K562 (cell line): ENCODE measurements at regions not wholly inside any gene's neighbourhood (a gene's known extent, or its start where the extent isn't known, plus 50 kb on each side); places are given as distances from the start of the nearest gene placed in this dataset.
A peak's percentile ranks its signal among the peaks of the same experiment; 100 is the strongest.

Experiments
- ATAC-seq: fragments of 200-7000 bp; cut with Tn5 transposase; 3 replicates; pipeline ENCODE4 v1.9.1; 2020; ENCODE audit warnings: moderate library complexity
- BruUV-seq: library from RNA; stranded (reverse); fragments of 400-500 nt; replicated peaks from 2 replicates; lab custom pipeline; 2021; lab: Mats Ljungman, UMichigan
- CTCF ChIA-PET: fragments of 300-600 bp; formaldehyde crosslinking; extraction: SDS; loops from one replicate; lab custom pipeline; 2021; ENCODE audit warnings: low intra/inter-chr PET ratio; lab: Yijun Ruan, JAX
- POLR2A ChIA-PET: fragments of 300-600, 350-650 bp; sonication (Branson Sonifier 250); formaldehyde crosslinking; extraction: SDS; loops from one replicate; lab custom pipeline; 2021; ENCODE audit warnings: antibody characterized with exemption, inconsistent platforms; lab: Yijun Ruan, JAX
- DNase-seq, 4 experiments: peaks; one replicate each; pipeline versions ENCODE4 v3.0.0 to v3.0.0-alpha.2; 2011 to 2018; ENCODE audit warnings: low spot score in 3 of 4, mixed read lengths in 3 of 4; ENCODE audit errors: extremely low read depth in 1 of 4
- FAIRE-seq: peaks from 2 replicates; lab custom pipeline; 2011; peaks lifted over from hg19 to GRCh38; lab: Jason Lieb, UNC
- H2AFZ ChIP-seq: 2 replicates; pipeline ENCODE4 v1.6.0; 2011; ENCODE audit warnings: low read depth, low read length, control low read depth, inconsistent platforms
- H3K27ac ChIP-seq: fragments of 200-600 bp; 3 replicates; pipeline ENCODE4 v1.8.0; 2011; ENCODE audit warnings: low read depth, mild to moderate bottlenecking, control low read depth, inconsistent platforms, low read length, moderate library complexity, mixed read lengths; ENCODE audit errors: extremely low read depth
- H3K27me3 ChIP-seq, 2 experiments: fragments of 300-600 bp in 1 of 2; 2 replicates in 1 of 2; 3 replicates in 1 of 2; pipeline versions ENCODE4 v1.6.0 to v1.8.0; 2011; ENCODE audit warnings: inconsistent platforms in 2 of 2, low read length in 2 of 2, mild to moderate bottlenecking in 1 of 2, mixed read lengths in 1 of 2, moderate library complexity in 1 of 2; ENCODE audit not compliant: control insufficient read depth in 2 of 2, insufficient read depth in 2 of 2
- H3K36me3 ChIP-seq: fragments of 300-600 bp; 3 replicates; pipeline ENCODE4 v1.8.0; 2011; ENCODE audit warnings: mild to moderate bottlenecking, low read length, inconsistent platforms; ENCODE audit not compliant: control insufficient read depth, insufficient read depth
- H3K4me1 ChIP-seq, 2 experiments: fragments of 200-600 bp in 1 of 2; replicated peaks in 1 of 2; 2 replicates in 1 of 2; 3 replicates in 1 of 2; pipeline versions ENCODE4 v1.5.1 to v1.8.0; 2011; ENCODE audit warnings: inconsistent platforms in 2 of 2, low read length in 2 of 2, mild to moderate bottlenecking in 1 of 2, mixed read lengths in 1 of 2, moderate library complexity in 1 of 2; ENCODE audit not compliant: control insufficient read depth in 2 of 2, insufficient read depth in 2 of 2
- H3K4me2 ChIP-seq: 2 replicates; pipeline ENCODE4 v1.6.1; 2011; ENCODE audit warnings: low read length, control low read depth, inconsistent platforms, mixed read lengths; ENCODE audit not compliant: insufficient read depth
- H3K4me3 ChIP-seq: fragments of 200-600 bp; sonication (generic), shearing (Covaris generic); 2 replicates; pipeline ENCODE4 v1.5.1; 2016; ENCODE audit warnings: control low read depth, inconsistent platforms
- H3K79me2 ChIP-seq: fragments of 200-600 bp; 3 replicates; pipeline ENCODE4 v1.8.0; 2011; ENCODE audit warnings: low read length, inconsistent platforms; ENCODE audit not compliant: control insufficient read depth, insufficient read depth
- H3K9ac ChIP-seq, 2 experiments: 2 replicates each; pipeline versions ENCODE4 v1.6.0 to v1.6.1; 2011; ENCODE audit warnings: low read depth in 2 of 2, low read length in 2 of 2, control low read depth in 1 of 2, inconsistent platforms in 1 of 2, mild to moderate bottlenecking in 1 of 2, mixed read lengths in 1 of 2; ENCODE audit not compliant: insufficient read depth in 1 of 2
- H3K9me1 ChIP-seq: one replicate; pipeline ENCODE4 v1.6.0; 2011; ENCODE audit warnings: inconsistent platforms, mild to moderate bottlenecking, low read length, moderate library complexity; ENCODE audit not compliant: control insufficient read depth, insufficient read depth
- H3K9me3 ChIP-seq: replicated peaks from 2 replicates; pipeline ENCODE4 v1.5.1; 2011; ENCODE audit warnings: low read depth, low read length, inconsistent platforms; ENCODE audit not compliant: control insufficient read depth, insufficient read depth
- H4K20me1 ChIP-seq: replicated peaks from 2 replicates; pipeline ENCODE4 v1.6.1; 2011; ENCODE audit warnings: low read length, inconsistent platforms, mixed read lengths; ENCODE audit not compliant: control insufficient read depth, insufficient read depth
- CBFA2T3 ChIP-seq: fragments of 450-650 bp; IDR thresholded peaks from 2 replicates; pipeline ENCODE4 v1.6.1; 2017
- CBX3 ChIP-seq, 2 experiments: IDR thresholded peaks; 1 replicate in 1 of 2; 2 replicates in 1 of 2; pipeline ENCODE4 v1.6.1; 2012; ENCODE audit warnings: inconsistent platforms in 2 of 2, low read length in 2 of 2, borderline replicate concordance in 1 of 2, control low read depth in 1 of 2
- ELF1 ChIP-seq: fragments of 200-800 bp; sonication (Bioruptor generic); IDR thresholded peaks from 2 replicates; pipeline ENCODE4 v1.6.1; 2016; ENCODE audit warnings: missing genetic modification characterization, missing compliant biosample characterization
- HMG20B ChIP-seq: fragments of 250-450 bp; sonication (Bioruptor Pico); IDR thresholded peaks from 2 replicates; pipeline ENCODE4 v1.5.0; 2021; ENCODE audit warnings: mild to moderate bottlenecking
- PRMT5 ChIP-seq: sonication (generic); formaldehyde crosslinking; IDR thresholded peaks from 2 replicates; pipeline ENCODE4 v1.5.0; 2020; ENCODE audit warnings: missing genetic modification reagents
- SREBF1 ChIP-seq: fragments of 150-350 bp; IDR thresholded peaks from 2 replicates; pipeline ENCODE4 v1.6.1; 2014; ENCODE audit warnings: antibody characterized with exemption, low read depth, low read length, borderline replicate concordance
- TGIF2 ChIP-seq: sonication (generic); formaldehyde crosslinking; IDR thresholded peaks from 2 replicates; pipeline ENCODE4 v1.8.1; 2022; ENCODE audit warnings: mild to moderate bottlenecking, missing genetic modification reagents, moderate library complexity
- ZC3H11A ChIP-seq: IDR thresholded peaks from 2 replicates; pipeline ENCODE4 v1.6.1; 2012; ENCODE audit warnings: low read depth, low read length, improper control_type of control experiment
- ZNF41 ChIP-seq: fragments of 250-450 bp; sonication (Bioruptor Pico); conservative IDR thresholded peaks from 2 replicates; pipeline ENCODE4 v1.4.0; 2020; ENCODE audit warnings: mild to moderate bottlenecking
- ZNF668 ChIP-seq: fragments of 250-450 bp; sonication (Bioruptor Pico); IDR thresholded peaks from 2 replicates; pipeline ENCODE4 v1.8.0; 2022; ENCODE audit warnings: mild to moderate bottlenecking, inconsistent platforms
- WGBS: fragments of 100-300 bp; shearing (Covaris generic); methylation state at CpG from one replicate; pipeline ENCODE4 v1.1.6; 2016; ENCODE audit warnings: low coverage, mixed read lengths; ENCODE audit not compliant: insufficient coverage; ENCODE audit errors: missing lambda C conversion rate; 5-methylcytosine and 5-hydroxymethylcytosine counted together
- in situ Hi-C: fragments of 300-500 bp; cut with MboI; formaldehyde crosslinking; loops from 4 replicates; pipeline ENCODE4 v1.15.0; 2018; ENCODE audit warnings: inconsistent platforms, mixed read lengths
- intact Hi-C: fragments of 100-400 bp; cut with micrococcal nuclease; formaldehyde crosslinking; loops from 2 replicates; pipeline ENCODE4 v1.14.2; 2022

GRCh38 chr2:191543708-191544107 lies 134.2 kb upstream of the NABP1 start:
- no peak overlapping the region for H2AFZ ChIP-seq
- H3K27ac ChIP-seq, result no peak overlapping the region
- H3K4me2 ChIP-seq, result no peak overlapping the region
- H4K20me1 ChIP-seq, result no peaks in the 10 kb centered on the region
- ATAC-seq (no peak), DNase-seq (no peak), FAIRE-seq (no peak)
- no peaks in the 10 kb centered on the region for H3K36me3 ChIP-seq
- TF ChIP-seq TGIF2 (CRISPR knock-in tag) (no peak), ELF1 (tag) (no peak), CBFA2T3 (no peak), PRMT5 (no peak), HMG20B (no peak)
- no peak overlapping the region for H3K9ac ChIP-seq
- intact Hi-C loops, result no loop called here
- no peaks in the 10 kb centered on the region for H3K9me1 ChIP-seq
- no peaks in the 10 kb centered on the region for H3K79me2 ChIP-seq
- in situ Hi-C loops, result loop anchor here (10.0 kb wide), 1 partner anchor 251 kb away; no protein-coding TSS in a partner anchor
- ChIA-PET POLR2A (no interaction called here), CTCF (no interaction called here)
- H3K4me3 ChIP-seq, result no peak overlapping the region
- H3K27me3 ChIP-seq, result no peaks in the 10 kb centered on the region; a peak in 1 of 5 replicates
- H3K9me3 ChIP-seq, result no peaks in the 10 kb centered on the region
- no TSS peak for BruUV-seq
- WGBS, result 0% methylated on average over 2 of the region's 2 CpGs
- H3K4me1 ChIP-seq, result no peaks in the 10 kb centered on the region; a peak in 1 of 5 replicates

- TF ChIP-seq ZC3H11A, result no peak
- TF ChIP-seq CBX3 (IDR thresholded peaks at IDR 0.05; ENCODE audit: borderline replicate concordance in 1 of 2, low read length in 2 of 2), result no peak
- no peak for TF ChIP-seq SREBF1
- no peak for TF ChIP-seq ZNF668
- TF ChIP-seq ZNF41 (CRISPR knock-in tag), result peak; percentile 88
- CTCF ChIA-PET, result no interaction called here
- in situ Hi-C loops, result loop anchor here (10.0 kb wide), 1 partner anchor 250 kb away; no protein-coding TSS in a partner anchor
- H3K4me1 ChIP-seq, result no peaks in the 10 kb centered on the region; a peak in 1 of 5 replicates
- H3K79me2 ChIP-seq, result no peaks in the 10 kb centered on the region
- H3K4me3 ChIP-seq, result no peak overlapping the region
- no peaks in the 10 kb centered on the region for H4K20me1 ChIP-seq
- H3K9me1 ChIP-seq, result no peaks in the 10 kb centered on the region
- no peak overlapping the region for H3K4me2 ChIP-seq
- H3K9ac ChIP-seq, result no peak overlapping the region
- DNase-seq (no peak), FAIRE-seq (no peak), ATAC-seq (no peak)
- no peaks in the 10 kb centered on the region; a peak in 1 of 5 replicates for H3K27me3 ChIP-seq
- intact Hi-C loops, result no loop called here
- H3K36me3 ChIP-seq, result no peaks in the 10 kb centered on the region
- POLR2A ChIA-PET, result no interaction called here
- BruUV-seq, result no TSS peak
- no peak overlapping the region for H3K27ac ChIP-seq
- H2AFZ ChIP-seq, result no peak overlapping the region
- no peaks in the 10 kb centered on the region for H3K9me3 ChIP-seq
Measured at GRCh38 chr2:191544461-191545062, 133.4 kb upstream of the NABP1 start.
